Retinal pigment epithelial cell (primary cell): ENCODE measurements at regions not wholly inside any gene's neighbourhood (a gene's known extent, or its start where the extent isn't known, plus 50 kb on each side); places are given as distances from the start of the nearest gene placed in this dataset.
"Not testable (repeated sequence)": the region's sequence is repeated elsewhere in the genome, so short reads cannot be mapped to it uniquely, and the experiment has no call there.

Source experiments
- DNase-seq: peaks from one replicate; pipeline ENCODE4 v3.0.0-alpha.2; 2010; ENCODE audit warnings: low read depth
- H3K4me3 ChIP-seq: 2 replicates; pipeline ENCODE4 v1.5.1; 2011; ENCODE audit warnings: mild to moderate bottlenecking, low read length, control low read depth, moderate library complexity
- CTCF ChIP-seq: conservative IDR thresholded peaks from 2 replicates; pipeline ENCODE4 v1.5.1; 2011; ENCODE audit warnings: low read depth, low read length, control low read depth, inconsistent platforms

- no peak for DNase-seq
- no peak for TF ChIP-seq CTCF
- no peak overlapping the region for H3K4me3 ChIP-seq
These were observed 799.1 kb downstream of the TAF11L14 start for GRCh38 chr5:18433336-18433735.

- peak; percentile 0 for DNase-seq
- no peak for TF ChIP-seq CTCF
- H3K4me3 ChIP-seq = no peak overlapping the region
These were observed 803.9 kb downstream of the TAF11L14 start for GRCh38 chr5:18438126-18438525.

GRCh38 chr5:18455521-18455920 is 821.3 kb downstream of the TAF11L14 start:
- H3K4me3 ChIP-seq = no peak overlapping the region
- no peak for DNase-seq
- TF ChIP-seq CTCF = no peak

GRCh38 chr5:18457255-18457654 is 823.0 kb downstream of the TAF11L14 start:
- TF ChIP-seq CTCF = no peak

GRCh38 chr5:18461766-18462165 is 827.5 kb downstream of the TAF11L14 start:
- DNase-seq = no peak
- no peak overlapping the region for H3K4me3 ChIP-seq
- no peak for TF ChIP-seq CTCF

More at GRCh38 chr5:18457255-18457654, 823.0 kb downstream of the TAF11L14 start:
- DNase-seq = no peak
- no peak overlapping the region for H3K4me3 ChIP-seq

- H3K4me3 ChIP-seq = no peak overlapping the region
- peak; percentile 39 for DNase-seq
- peak; percentile 88 for TF ChIP-seq CTCF
These were observed 831.8 kb downstream of the TAF11L14 start for GRCh38 chr5:18465833-18466681.

GRCh38 chr5:18466731-18467130 is 832.5 kb downstream of the TAF11L14 start:
- no peak for TF ChIP-seq CTCF
- H3K4me3 ChIP-seq = no peak overlapping the region
- no peak for DNase-seq

GRCh38 chr5:18471791-18472190 is 837.5 kb downstream of the TAF11L14 start:
- not testable (repeated sequence) for H3K4me3 ChIP-seq, DNase-seq
